Transverse colon (tissue), 4 donors: ENCODE measurements at regions not wholly inside any gene's neighbourhood (a gene's known extent, or its start where the extent isn't known, plus 50 kb on each side); places are given as distances from the start of the nearest gene placed in this dataset.

Source experiments
- CTCF ChIP-seq, 5 experiments: fragments of 200-600 bp in 3 of 5; fragments of 450-650 bp in 2 of 5; sonication (generic) in 3 of 5; IDR thresholded peaks; 1 replicate in 2 of 5; 2 replicates in 3 of 5; pipeline ENCODE4 v1.5.1; 2016 to 2017; ENCODE audit warnings: antibody characterized with exemption in 5 of 5, inconsistent platforms in 3 of 5, mild to moderate bottlenecking in 2 of 5, moderate library complexity in 1 of 5
- EP300 ChIP-seq: sonication (generic); formaldehyde crosslinking; IDR thresholded peaks from one replicate; pipeline ENCODE4 v1.6.1; 2017; ENCODE audit warnings: antibody characterized with exemption, low read depth
- POLR2A ChIP-seq: fragments of 450-650 bp; IDR thresholded peaks from one replicate; pipeline ENCODE4 v1.6.1; 2016; ENCODE audit warnings: antibody characterized with exemption, mild to moderate bottlenecking, moderate library complexity
- POLR2AphosphoS5 ChIP-seq, 3 donors: sonication (generic); formaldehyde crosslinking; IDR thresholded peaks; one replicate each; pipeline ENCODE4 v1.6.1; 2016; ENCODE audit warnings: antibody characterized with exemption in 3 of 3

- no peak for TF ChIP-seq POLR2AphosphoS5 (IDR thresholded peaks at IDR 0.05)
- TF ChIP-seq CTCF (IDR thresholded peaks at IDR 0.05) = no peak
- no peak for TF ChIP-seq POLR2A
- no peak for TF ChIP-seq EP300
Measured at GRCh38 chr6:40892223-40892622, 146.8 kb downstream of the UNC5CL start.
